ENCODE measurements at regions not wholly inside any gene's neighbourhood (a gene's known extent, or its start where the extent isn't known, plus 50 kb on each side); places are given as distances from the start of the nearest gene placed in this dataset.
"Not testable (repeated sequence)": the region's sequence is repeated elsewhere in the genome, so short reads cannot be mapped to it uniquely, and the experiment has no call there.

GRCh38 chr7:85322252-85322651 lies 135.4 kb upstream of the SEMA3D start:
- DNase-seq (ENCODE audit: low spot score) = no peak

GRCh38 chr7:85320699-85321476 lies 134.0 kb upstream of the SEMA3D start:
- DNase-seq (ENCODE audit: low spot score) = no peak

- no peak for DNase-seq (ENCODE audit: low spot score)
Observed at GRCh38 chr7:85316489-85316888, 129.6 kb upstream of the SEMA3D start.

GRCh38 chr7:85310301-85310700 lies 123.4 kb upstream of the SEMA3D start:
- no peak for DNase-seq (ENCODE audit: low spot score)

- no peak for DNase-seq (ENCODE audit: low spot score)
Observed at GRCh38 chr7:85306115-85306514, 119.3 kb upstream of the SEMA3D start.

GRCh38 chr7:85294176-85294575 lies 107.3 kb upstream of the SEMA3D start:
- DNase-seq (ENCODE audit: low spot score) = no peak

- DNase-seq (ENCODE audit: low spot score) = no peak
Observed at GRCh38 chr7:85292908-85293576, 106.2 kb upstream of the SEMA3D start.

- DNase-seq (ENCODE audit: low spot score) = no peak
Observed at GRCh38 chr7:85290269-85290668, 103.4 kb upstream of the SEMA3D start.

- DNase-seq (ENCODE audit: low spot score) = no peak
Observed at GRCh38 chr7:85289279-85289678, 102.4 kb upstream of the SEMA3D start.

GRCh38 chr7:85287106-85287825 lies 100.4 kb upstream of the SEMA3D start:
- DNase-seq (ENCODE audit: low spot score) = no peak

GRCh38 chr7:85286446-85286845 lies 99.6 kb upstream of the SEMA3D start:
- DNase-seq (ENCODE audit: low spot score) = no peak

GRCh38 chr7:85285527-85285926 lies 98.7 kb upstream of the SEMA3D start:
- DNase-seq (ENCODE audit: low spot score) = no peak

GRCh38 chr7:85275204-85275603 lies 88.3 kb upstream of the SEMA3D start:
- no peak for DNase-seq (ENCODE audit: low spot score)

- DNase-seq (ENCODE audit: low spot score) = no peak
Observed at GRCh38 chr7:85274454-85274853, 87.6 kb upstream of the SEMA3D start.

GRCh38 chr7:85262891-85263290 lies 76.0 kb upstream of the SEMA3D start:
- no peak for DNase-seq (ENCODE audit: low spot score)

- no peak for DNase-seq (ENCODE audit: low spot score)
Observed at GRCh38 chr7:85261336-85261735, 74.5 kb upstream of the SEMA3D start.

GRCh38 chr7:85249787-85250186 lies 62.9 kb upstream of the SEMA3D start:
- not testable (repeated sequence) for DNase-seq (ENCODE audit: low spot score)

GRCh38 chr7:85239109-85239508 lies 52.3 kb upstream of the SEMA3D start:
- DNase-seq (ENCODE audit: low spot score) = no peak

- no peak for DNase-seq (ENCODE audit: low spot score)
Observed at GRCh38 chr7:85237721-85238120, 50.9 kb upstream of the SEMA3D start.

Measured in hematopoietic multipotent progenitor cell treated with erythropoietin and hydrocortisone succinate and interleukin-3 and kit ligand, for 15 days (in vitro differentiated cells).